GM18511 (cell line): ENCODE measurements at regions not wholly inside any gene's neighbourhood (a gene's known extent, or its start where the extent isn't known, plus 50 kb on each side); places are given as distances from the start of the nearest gene placed in this dataset.
"Not testable (repeated sequence)": the region's sequence is repeated elsewhere in the genome, so short reads cannot be mapped to it uniquely, and the experiment has no call there.

Experiments used
- ATAC-seq: cut with Tn5 transposase; IDR thresholded peaks from one replicate; pipeline ENCODE4 v1.9.1; 2021; ENCODE audit warnings: mild to moderate bottlenecking, moderate library complexity; ENCODE audit not compliant: unreplicated experiment

DNA sequence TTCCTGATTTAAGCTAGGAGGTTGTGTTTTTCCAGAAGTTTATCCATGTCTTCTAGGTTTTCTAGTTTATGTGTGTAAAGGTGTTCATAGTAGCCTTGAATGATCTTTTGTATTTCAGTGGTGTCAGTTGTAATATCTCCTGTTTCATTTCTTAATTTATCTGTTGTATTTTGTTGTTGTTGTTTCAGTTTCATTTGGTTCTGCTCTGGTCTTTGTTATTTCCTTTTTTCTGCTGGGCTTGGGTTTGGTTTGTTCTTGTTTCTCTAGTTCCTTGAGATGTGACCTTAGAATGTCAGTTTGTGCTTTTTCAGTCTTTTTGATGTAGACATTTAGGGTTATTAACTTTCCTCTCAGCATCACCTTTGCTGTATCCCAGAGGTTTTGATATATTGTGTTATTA is 62.8 kb downstream of the SCP2D1 start:
- not testable (repeated sequence) for ATAC-seq

DNA sequence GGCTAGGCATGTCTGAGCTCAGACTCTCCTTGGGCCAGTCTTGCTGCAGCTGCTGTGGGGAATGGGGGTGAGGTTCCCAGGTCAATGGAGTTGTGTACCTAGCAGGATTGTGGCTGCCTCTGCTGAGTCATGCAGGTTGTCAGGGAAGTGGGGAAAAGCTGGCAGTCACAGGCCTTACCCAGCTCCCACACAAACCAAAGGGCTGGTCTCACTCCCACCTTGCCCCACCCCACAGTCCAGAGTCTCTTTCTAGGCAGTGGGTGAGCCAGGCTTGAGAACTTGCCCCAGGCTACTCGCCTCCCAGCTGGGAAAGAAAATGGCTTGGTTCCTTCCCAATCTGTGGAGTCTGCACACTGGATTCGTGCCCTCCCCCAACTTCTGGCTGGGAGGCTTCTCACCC is 65.7 kb downstream of the SCP2D1 start:
- ATAC-seq = no peak

DNA sequence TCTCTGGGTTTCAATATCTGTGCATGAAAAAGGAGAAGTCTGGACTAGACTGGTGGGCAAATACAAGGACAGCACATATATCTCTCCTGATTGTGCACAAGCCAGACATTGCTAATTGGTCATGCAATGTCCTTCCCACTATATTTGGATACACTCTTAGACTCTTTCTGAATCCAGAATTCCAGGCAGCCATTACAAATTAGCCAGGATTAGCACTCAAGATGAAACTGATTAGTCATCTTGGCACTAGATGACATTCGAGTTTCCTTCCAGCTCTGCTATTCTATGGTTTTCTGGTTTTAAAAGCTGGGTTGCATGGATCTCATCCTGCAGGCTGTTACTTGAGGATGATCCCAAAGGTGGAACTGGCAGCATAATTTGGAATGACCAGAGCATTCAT is 73.2 kb downstream of the SCP2D1 start:
- no peak for ATAC-seq

GRCh38 chr20:18901980-18902737 is 88.6 kb downstream of the SCP2D1 start:
- no peak for ATAC-seq

DNA sequence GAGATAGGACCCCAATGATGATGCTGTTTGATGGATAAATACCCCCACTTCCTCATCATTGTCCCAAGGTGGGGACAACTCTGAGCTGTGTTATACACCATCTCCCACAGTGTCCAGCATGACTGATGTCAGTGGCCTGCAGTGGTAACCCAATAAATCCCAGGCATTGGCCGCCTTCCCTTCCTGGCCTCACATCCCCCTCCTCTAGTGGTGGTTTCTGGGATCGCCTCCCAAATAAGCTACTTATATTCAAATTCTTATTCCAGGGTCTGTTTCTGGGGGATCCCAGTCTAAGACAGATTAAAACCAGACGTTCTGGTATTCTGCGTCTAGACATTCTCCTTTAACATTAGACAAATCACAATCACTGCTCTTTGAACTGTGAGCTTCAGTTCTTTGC is 90.6 kb downstream of the SCP2D1 start:
- ATAC-seq = no peak

DNA sequence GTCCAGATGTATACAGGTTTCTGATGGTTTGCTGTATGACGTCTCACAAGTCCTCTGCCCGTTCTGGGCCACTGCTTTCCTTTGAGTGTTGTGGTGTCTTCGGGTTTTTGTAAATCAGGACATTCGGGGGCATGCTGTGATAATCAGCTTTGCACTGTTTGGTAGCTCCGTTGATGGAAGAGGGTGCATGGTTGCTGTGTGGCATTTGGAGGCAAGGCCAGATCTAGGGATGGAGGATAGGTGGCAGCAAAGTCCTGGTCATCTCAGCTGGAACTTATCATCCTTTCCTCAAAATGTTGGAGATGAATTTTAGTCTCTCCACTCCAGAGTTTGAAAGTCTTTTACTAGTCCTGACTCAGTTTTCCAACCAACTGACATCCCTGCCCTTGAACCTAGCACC is 91.0 kb downstream of the SCP2D1 start:
- no peak for ATAC-seq

DNA sequence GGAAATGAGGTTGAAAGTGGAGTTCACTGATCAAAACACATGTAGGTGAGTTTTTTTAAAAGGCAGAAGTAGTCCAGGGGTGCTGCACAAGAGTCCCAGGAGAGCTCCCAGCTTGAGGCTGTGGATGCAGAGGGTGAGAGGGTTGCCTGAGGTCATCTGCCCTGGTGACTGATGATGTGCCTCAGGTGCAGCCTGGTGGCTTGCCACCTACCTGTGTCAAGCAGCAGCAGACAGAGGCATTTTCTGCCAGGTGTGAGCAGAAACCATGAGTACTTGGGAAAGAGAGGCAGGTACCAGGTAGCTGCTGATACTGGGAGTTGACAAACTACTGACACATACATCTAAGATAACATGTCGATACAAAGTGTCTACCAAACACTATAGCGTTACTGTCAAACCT is 92.5 kb downstream of the SCP2D1 start:
- ATAC-seq = no peak

- no peak for ATAC-seq
These were observed 93.8 kb downstream of the SCP2D1 start for GRCh38 chr20:18907353-18907752.

- no peak for ATAC-seq
These were observed 94.5 kb downstream of the SCP2D1 start for GRCh38 chr20:18908109-18908508.

GRCh38 chr20:18909254-18909653 is 95.7 kb downstream of the SCP2D1 start:
- no peak for ATAC-seq

GRCh38 chr20:18913701-18914100 is 100.1 kb downstream of the SCP2D1 start:
- ATAC-seq = no peak

DNA sequence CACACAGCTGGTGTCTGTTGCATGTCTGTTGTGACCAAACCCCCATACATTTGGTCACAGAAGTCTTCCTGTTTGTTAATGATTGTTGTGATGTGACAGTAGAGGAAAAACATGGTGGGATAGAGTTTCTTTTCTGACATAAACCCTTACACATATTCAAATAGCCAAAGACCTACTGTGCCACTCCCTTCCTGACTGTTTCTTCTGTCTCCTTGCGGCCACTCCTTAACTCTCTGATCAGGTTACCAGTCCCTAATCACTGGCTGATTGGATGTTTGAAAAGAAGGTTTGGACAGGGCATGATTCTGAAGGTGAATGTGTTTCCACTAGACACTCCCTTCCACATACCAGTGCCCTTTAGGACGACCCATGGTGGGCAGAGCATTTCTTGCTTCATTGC is 101.2 kb downstream of the SCP2D1 start:
- ATAC-seq = no peak

- ATAC-seq = no peak
These were observed 103.5 kb downstream of the SCP2D1 start for GRCh38 chr20:18916886-18917750.

DNA sequence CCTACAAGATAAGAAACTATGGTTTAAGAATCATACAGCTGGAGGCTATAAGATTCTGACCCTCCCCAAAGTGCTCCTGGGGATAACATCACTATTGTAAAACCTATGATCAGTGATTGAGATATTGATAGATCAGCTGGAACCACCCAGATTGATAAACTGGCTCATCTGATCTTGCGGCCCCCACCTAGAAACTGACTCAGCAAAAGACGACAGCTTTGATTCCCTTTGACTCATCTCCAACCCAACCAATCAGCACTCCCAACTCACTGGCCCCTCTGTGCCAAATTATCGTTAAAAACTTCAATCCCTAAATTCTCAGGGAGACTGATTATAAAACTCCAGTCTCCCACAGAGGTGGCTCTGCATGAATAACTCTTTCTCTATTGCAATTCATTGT is 106.4 kb downstream of the SCP2D1 start:
- no peak for ATAC-seq

- no peak for ATAC-seq
These were observed 107.7 kb downstream of the SCP2D1 start for GRCh38 chr20:18921291-18921690.

- no peak for ATAC-seq
These were observed 108.7 kb downstream of the SCP2D1 start for GRCh38 chr20:18922251-18922650.

GRCh38 chr20:18922898-18923297 is 109.3 kb downstream of the SCP2D1 start:
- no peak for ATAC-seq

DNA sequence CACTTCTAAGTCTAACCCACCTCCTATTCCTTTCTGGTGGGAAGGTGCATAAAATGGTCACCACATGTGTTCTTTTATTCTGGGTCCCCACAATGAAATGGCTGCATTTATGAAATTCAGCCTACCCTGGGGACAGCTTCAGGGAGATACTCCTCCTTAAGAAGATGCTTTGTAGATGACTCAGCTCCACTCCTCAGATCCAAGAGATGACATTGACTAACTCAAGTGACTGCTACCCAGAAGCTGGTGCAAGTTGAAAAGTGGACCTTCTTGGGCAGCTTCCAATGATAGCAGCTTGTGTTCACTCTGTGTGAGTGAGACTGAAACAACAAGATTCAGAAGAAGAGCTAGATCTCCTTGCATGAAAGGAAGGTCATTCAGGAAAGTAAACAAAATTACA is 113.4 kb downstream of the SCP2D1 start:
- no peak for ATAC-seq

GRCh38 chr20:18928626-18929025 is 115.0 kb downstream of the SCP2D1 start:
- no peak for ATAC-seq

DNA sequence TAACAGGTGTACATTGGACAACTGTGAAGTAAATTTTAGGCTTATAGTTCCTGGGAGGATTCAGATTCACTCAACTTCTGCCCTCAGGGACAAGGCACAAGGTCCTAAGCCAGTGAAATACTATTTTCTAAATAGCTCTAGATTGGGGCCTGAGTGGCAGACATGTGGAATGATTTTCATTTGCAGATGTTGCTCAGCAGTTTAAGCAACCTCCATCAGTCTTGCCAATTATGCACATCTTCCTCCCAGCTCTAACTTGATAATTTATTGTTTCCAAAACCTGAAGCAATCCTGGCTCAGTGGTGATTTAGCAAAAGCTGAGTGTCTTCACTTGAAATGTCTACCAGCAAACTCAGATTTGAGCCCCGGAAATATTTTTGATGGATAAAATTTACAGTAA is 116.2 kb downstream of the SCP2D1 start:
- ATAC-seq = no peak

DNA sequence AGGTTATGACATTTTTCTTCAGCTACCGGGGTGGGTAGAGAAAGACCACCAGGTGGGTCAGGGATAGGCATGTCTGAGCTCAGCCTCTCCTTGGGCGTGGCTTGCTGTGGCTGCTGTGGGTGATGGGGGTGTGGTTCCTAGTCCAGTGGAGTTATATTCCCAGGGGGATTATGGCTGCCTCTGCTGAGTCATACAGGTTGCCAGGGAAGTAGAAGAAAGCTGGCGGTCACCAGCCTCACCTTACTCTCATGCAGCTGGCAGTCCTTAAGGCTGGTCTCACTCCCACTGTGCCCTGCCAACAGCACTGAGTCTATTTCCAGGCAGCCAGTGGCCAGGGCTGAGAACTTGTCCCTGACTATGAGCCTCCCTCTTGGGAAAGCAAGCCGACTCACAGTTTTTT is 130.0 kb downstream of the SCP2D1 start:
- ATAC-seq = no peak

DNA sequence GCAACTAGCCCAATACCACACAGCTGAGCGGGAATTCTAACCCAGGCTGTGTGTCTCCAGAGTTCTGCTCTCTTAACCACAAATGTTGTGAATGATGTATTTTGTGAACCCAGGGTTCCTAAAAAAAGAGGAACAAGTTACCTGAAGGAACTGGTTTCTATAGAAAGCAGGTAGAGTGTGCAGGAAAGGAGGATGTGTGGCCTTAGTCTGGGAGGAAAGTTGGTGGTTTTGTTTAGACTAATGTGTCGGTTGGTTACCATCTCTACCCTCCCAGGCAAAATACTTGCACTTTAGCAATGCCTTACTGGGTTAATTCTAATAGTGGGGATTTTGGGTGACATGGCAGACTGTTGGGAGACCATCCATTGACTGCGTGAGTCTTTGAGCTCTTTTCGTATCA is 143.3 kb downstream of the SCP2D1 start:
- no peak for ATAC-seq
